ENCODE measurements at regions not wholly inside any gene's neighbourhood (a gene's known extent, or its start where the extent isn't known, plus 50 kb on each side); places are given as distances from the start of the nearest gene placed in this dataset.

- TF ChIP-seq CTCF (IDR thresholded peaks at IDR 0.05; ENCODE audit: low read depth, low read length) = peak; percentile 56
- TF ChIP-seq MAX (IDR thresholded peaks at IDR 0.05; ENCODE audit: low read depth, low read length) = no peak
- no peak for TF ChIP-seq POLR2A (IDR thresholded peaks at IDR 0.05; ENCODE audit: extremely low read depth, insufficient read length)
Observed at GRCh38 chr11:70942593-70942992, 309.8 kb downstream of the SHANK2 start.

Measured in NB4 (cell line).